GM13976 (cell line): ENCODE measurements at regions not wholly inside any gene's neighbourhood (a gene's known extent, or its start where the extent isn't known, plus 50 kb on each side); places are given as distances from the start of the nearest gene placed in this dataset.

Source experiments
- DNase-seq: peaks from one replicate; pipeline ENCODE4 v3.0.0; 2012; ENCODE audit warnings: low spot score
- CTCF ChIP-seq: IDR thresholded peaks from 2 replicates; pipeline ENCODE4 v1.5.1; 2012; ENCODE audit warnings: borderline replicate concordance, mild to moderate bottlenecking; ENCODE audit not compliant: insufficient read depth; ENCODE audit errors: extremely low read depth, missing control alignments, control extremely low read depth
- in situ Hi-C: fragments of 300-500 bp; cut with MboI; formaldehyde crosslinking; loops from one replicate; pipeline ENCODE4 v1.12.0; 2022; ENCODE audit warnings: low sequenced_read_pairs, mixed read lengths, inconsistent platforms; ENCODE audit not compliant: unreplicated experiment

- in situ Hi-C loops, result no loop called here
- no peak for TF ChIP-seq CTCF
- no peak for DNase-seq
Observed at GRCh38 chr13:64276232-64276631, 2860.6 kb upstream of the PCDH20 start.

GRCh38 chr13:64274481-64275217 lies 2859.0 kb upstream of the PCDH20 start:
- TF ChIP-seq CTCF, result no peak
- in situ Hi-C loops, result no loop called here
- no peak for DNase-seq

- DNase-seq, result no peak
- TF ChIP-seq CTCF, result no peak
- in situ Hi-C loops, result no loop called here
Observed at GRCh38 chr13:64273780-64274179, 2858.1 kb upstream of the PCDH20 start.

- in situ Hi-C loops, result no loop called here
- TF ChIP-seq CTCF, result no peak
Observed at GRCh38 chr13:64272681-64273080, 2857.0 kb upstream of the PCDH20 start.

GRCh38 chr13:64266024-64266423 lies 2850.4 kb upstream of the PCDH20 start:
- in situ Hi-C loops, result no loop called here

More at GRCh38 chr13:64272681-64273080, 2857.0 kb upstream of the PCDH20 start:
- DNase-seq, result no peak

GRCh38 chr13:64263285-64263684 lies 2847.6 kb upstream of the PCDH20 start:
- TF ChIP-seq CTCF, result no peak
- in situ Hi-C loops, result no loop called here
- DNase-seq, result no peak

More at GRCh38 chr13:64266024-64266423, 2850.4 kb upstream of the PCDH20 start:
- no peak for DNase-seq
- no peak for TF ChIP-seq CTCF
